CD4-positive, alpha-beta T cell treated with Interleukin-6 for 4 hours (primary cell): ENCODE measurements at regions not wholly inside any gene's neighbourhood (a gene's known extent, or its start where the extent isn't known, plus 50 kb on each side); places are given as distances from the start of the nearest gene placed in this dataset.
"Not testable (repeated sequence)": the region's sequence is repeated elsewhere in the genome, so short reads cannot be mapped to it uniquely, and the experiment has no call there.

Source experiments
- DNase-seq: peaks from one replicate; pipeline ENCODE4 v3.0.0-alpha.2; 2020; ENCODE audit warnings: mixed read lengths

- DNase-seq = no peak
These were observed 1328.9 kb downstream of the BRD1 start for GRCh38 chr22:48498526-48499331.

GRCh38 chr22:48497743-48498520, 1329.7 kb downstream of the BRD1 start:
- not testable (repeated sequence) for DNase-seq

- DNase-seq = no peak
These were observed 1330.6 kb downstream of the BRD1 start for GRCh38 chr22:48496987-48497650.

GRCh38 chr22:48496226-48496845, 1331.3 kb downstream of the BRD1 start:
- DNase-seq = no peak

GRCh38 chr22:48495751-48496080, 1332.0 kb downstream of the BRD1 start:
- no peak for DNase-seq

GRCh38 chr22:48494968-48495750, 1332.5 kb downstream of the BRD1 start:
- no peak for DNase-seq

GRCh38 chr22:48494256-48494967, 1333.3 kb downstream of the BRD1 start:
- no peak for DNase-seq

- DNase-seq = no peak
These were observed 1333.9 kb downstream of the BRD1 start for GRCh38 chr22:48493733-48494132.

GRCh38 chr22:48492366-48493320, 1335.0 kb downstream of the BRD1 start:
- DNase-seq = no peak

- no peak for DNase-seq
These were observed 1336.2 kb downstream of the BRD1 start for GRCh38 chr22:48491451-48491941.

- DNase-seq = no peak
These were observed 1336.9 kb downstream of the BRD1 start for GRCh38 chr22:48490500-48491411.

GRCh38 chr22:48489551-48490499, 1337.8 kb downstream of the BRD1 start:
- DNase-seq = no peak

GRCh38 chr22:48488611-48489511, 1338.8 kb downstream of the BRD1 start:
- DNase-seq = no peak

- no peak for DNase-seq
These were observed 1339.5 kb downstream of the BRD1 start for GRCh38 chr22:48488149-48488551.

- DNase-seq = no peak
These were observed 1341.1 kb downstream of the BRD1 start for GRCh38 chr22:48486558-48486957.

GRCh38 chr22:48486134-48486532, 1341.5 kb downstream of the BRD1 start:
- no peak for DNase-seq
